DMS79 treated with DMSO at 0.1 percent for 48 hours (cell line): ENCODE measurements at regions not wholly inside any gene's neighbourhood (a gene's known extent, or its start where the extent isn't known, plus 50 kb on each side); places are given as distances from the start of the nearest gene placed in this dataset.

Experiments
- DNase-seq: peaks from one replicate; lab custom pipeline; 2025; lab: John Stamatoyannopoulos, UW

DNA sequence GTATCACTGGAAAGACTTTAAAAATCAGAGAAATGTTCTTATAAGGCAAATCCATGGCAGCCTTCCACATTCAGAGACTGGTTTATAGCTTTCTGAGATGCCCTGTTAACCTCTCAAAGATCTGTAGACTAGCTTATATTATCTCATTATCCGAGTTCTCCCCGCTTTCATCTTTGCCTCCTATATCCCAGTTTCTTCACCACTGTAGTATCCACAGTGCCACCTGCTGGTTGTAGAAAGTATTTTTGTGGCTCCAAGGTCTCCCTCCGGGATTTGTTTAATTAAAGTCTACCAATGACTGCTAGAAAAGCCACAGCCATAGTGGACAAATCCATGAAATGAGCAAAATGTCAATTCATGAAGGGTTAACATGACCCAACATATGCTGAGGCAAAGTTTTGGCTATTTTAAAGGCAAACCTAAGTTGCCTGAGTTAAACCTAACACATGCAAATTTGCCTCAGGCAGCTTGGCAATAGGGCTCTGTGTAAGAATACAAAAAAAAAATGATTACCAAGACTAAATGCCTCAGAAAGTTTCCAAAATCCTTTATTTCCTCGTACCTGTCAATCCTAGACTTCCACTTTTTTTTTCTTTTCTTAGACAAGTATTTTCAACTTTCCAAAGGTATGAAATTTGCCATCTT is 218.8 kb upstream of the BMP4 start:
- DNase-seq = peak; percentile 85

DNA sequence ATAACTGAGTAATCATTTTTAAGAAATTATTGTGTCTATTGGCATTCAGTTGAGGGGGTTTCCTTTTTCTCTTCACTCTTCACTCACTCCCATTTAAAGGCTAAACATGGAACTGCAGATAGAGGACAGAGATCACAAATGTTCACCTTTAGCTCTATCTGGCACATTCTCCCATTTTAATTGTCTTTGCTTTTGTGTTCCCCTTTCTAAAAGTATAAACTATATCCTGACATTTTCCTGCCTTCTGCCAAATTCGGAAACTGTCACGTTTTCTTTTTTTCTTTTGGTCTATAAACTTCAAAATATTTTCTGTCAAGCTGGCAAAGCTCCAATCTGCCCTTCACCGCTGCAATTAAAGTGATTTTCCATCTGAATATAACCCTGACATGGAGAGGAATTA is 219.8 kb upstream of the CDKN3 start:
- no peak for DNase-seq

DNA sequence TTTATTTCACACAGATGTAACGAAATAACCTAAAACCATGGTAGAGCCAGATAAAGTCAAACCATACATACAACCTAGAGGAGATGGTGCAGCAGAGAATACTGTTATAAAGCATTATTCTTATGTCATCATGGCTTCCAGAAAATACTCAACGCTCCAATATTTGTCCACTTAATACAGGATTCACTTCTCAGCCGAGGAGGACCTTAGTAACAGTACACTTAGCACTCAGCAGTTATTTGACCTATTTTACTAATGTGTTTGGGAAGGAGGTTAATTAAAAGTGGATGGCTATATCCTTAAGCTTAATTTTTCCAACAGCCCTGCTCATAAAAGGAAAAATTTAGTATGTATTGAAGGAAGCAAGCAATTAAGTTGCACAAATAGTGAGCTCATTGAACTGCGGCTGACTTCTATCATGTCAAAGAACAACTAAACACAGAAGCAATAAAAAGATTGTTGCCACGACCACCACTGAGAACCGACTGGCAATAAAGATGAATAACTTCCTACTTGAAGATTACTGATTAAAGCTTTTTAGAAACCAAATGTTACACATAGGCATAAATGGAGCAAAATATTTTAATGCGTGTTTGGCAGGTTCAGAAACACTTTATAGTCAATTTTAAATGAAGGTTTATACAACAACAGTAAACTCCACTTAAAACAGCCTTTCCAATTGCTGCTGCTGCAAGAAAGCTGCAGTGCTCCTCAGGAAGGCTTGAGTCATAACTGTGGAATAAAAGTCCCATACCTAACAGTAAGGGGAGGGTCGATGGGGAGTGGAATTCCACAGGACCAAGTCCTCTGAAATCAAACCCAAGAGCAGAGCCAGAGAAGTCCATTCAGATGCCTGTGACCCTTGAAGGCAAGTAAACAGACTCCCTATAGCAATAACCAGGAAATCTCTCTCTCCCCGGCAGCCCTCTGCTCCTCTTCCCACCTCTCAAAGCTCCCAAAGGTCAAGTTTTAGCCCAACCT is 218.9 kb upstream of the CDKN3 start:
- DNase-seq = peak; percentile 71

DNA sequence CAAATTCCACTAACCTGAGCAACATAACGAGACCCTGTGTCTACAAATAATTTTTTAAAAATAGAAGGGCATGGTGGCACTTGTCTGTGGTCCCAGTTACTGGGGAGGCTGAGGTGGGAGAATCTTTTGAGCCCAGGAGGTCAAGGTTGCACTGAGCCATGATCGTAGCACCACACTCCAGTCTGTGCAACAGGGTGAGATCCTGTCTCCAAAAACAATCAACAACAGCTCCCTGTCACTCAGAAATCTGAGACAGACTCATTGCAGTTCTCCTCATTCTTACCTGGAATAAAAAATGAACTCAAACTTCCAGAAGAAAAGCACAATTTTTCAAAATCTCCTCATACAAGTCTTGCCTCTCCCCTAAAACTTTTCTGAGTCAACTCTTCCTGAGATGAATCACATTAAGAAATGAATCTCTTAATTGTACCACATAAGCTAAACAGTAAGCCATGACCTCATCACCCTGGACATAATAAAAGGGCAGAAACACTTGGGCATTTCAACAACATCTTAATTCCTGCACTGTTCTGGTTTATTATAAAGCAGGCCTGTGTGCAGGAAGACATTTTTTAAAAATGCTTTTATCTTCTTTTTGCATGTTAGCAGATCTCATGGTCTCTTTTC is 214.3 kb upstream of the CDKN3 start:
- no peak for DNase-seq

DNA sequence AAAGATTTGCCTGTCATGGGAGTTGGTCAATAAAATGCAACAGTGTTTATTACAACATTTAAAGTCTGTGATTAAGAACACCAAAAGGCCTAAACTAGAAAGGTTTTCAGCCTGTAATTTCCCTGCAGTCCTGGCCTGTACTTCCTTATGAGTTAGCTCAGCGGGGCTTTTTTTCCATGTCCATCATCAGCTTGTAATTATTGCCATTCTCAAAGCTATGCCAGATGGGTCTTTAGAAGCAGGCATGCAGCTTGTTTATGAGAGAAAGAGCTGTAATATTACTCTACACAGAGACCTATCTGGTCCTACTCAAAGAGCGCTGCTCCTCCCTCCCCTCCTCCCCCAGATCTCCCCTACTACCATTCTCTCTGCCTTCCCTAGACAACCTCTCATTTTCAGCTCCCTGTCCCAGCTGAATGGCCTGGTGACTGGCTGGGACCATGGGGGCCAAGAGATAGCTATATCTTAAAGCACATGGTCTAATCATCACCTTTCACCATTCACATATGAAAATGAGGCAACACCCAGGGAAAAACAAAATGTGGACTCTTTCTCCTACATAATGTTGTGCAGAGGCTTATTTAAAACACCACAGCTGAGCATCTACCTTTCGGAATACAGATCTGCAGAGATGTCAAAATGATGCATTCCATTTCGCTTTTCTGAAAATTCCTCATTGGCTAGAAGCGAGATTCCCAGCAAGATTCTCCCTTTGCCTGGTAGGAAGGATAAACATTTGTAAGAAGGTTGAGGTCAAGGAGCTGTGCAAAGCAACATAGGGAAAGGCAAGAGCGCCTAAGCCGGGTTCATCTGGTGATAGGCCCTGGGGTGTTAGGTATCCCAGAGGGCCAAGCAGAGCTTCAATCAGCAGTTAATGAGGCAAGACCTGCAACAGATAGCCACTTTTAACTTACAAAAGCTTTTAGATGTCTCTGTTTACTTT is 209.7 kb upstream of the CDKN3 start:
- DNase-seq = no peak

DNA sequence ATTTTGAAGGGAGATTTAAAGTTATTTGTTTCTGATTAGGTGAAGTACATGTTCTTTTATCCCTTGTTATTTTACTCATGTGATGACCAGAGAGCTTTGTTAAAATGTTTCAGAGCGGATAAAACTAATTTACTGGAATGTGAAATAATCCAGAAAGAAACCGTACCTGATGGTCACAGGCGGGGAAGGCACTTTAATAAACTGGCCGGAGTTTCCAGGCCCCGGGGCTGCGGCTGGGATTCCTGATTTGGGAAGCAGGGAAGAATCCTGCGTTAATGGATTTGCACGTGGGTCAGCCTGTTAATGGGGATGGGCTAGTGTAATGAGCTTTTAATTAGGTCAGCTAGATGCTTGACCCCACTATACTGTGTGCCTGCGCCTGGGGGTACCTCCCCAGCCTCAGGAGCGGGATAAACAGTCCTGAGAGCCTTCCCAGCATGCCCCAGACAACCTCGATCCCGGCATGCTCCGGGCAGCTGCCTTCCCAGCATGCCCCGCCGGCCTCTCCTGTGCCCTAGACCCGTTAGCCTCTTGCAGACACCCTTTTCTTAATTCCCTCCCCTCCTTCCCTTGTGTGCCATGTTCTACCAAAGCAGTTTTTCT is 208.6 kb upstream of the CDKN3 start:
- no peak for DNase-seq

DNA sequence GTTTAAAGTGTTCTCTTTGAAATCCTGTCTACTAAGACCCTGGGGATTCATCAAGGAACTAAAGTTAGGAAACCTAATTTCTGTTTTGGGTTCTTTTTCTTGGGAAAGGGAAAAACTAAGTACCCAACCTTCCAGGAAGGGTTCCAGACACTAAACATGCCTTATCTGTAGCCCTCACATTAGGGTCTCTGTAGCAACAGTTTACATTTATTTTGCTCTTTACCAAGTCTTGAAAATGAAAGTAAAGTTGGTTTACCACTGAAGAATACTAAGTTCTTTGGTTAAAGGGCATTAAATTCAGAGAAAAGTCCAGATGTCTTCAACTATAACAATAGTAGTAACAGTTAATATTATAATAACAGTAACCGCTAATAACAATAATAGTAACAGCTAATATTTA is 207.5 kb upstream of the CDKN3 start:
- no peak for DNase-seq

DNA sequence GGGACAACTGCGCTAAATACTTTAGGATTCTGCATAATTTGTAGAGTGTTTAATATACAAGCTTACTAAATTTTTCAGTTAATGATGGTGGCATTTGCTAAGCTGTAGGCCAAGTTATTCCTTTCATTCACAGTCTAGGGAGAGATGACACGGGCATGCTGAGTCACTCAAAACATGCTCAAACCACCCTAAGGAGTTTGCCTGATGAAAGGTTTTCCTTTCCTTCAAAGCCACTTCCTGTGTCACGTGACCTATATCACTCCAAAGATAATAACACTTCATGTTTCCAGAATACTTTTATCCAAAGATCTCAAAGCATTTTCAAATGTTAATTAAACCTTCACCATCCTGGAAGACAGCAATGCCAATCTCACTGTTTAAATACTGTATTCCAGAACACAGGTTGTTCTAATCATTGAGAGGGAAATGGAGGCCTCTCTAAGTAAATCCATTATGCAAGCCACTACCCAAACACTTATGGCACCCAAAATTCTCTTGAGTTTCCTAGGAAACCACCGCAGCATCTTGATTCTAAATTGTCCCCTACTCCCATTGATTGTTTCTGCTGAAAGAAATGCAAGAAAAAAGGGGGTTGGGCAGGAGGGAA is 207.0 kb upstream of the CDKN3 start:
- DNase-seq = peak; percentile 89

DNA sequence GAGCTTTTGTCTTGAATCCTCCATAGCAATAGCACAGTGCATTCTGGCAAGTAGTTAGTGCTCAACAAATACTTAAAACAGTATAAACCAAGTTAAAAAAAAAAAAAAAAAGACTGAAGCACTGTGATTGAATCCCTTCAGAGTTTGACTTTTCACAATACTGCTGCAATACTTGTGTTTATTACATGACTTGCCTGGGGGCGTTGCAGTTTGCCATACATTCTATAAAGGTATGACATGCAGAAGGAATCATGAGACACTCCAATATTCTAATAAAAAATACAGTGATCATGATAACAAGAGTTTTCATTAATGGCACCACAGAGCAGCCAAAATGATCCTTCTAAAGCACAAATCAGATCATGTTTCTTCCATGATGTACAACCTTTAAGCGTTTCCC is 205.0 kb upstream of the CDKN3 start:
- DNase-seq = no peak

DNA sequence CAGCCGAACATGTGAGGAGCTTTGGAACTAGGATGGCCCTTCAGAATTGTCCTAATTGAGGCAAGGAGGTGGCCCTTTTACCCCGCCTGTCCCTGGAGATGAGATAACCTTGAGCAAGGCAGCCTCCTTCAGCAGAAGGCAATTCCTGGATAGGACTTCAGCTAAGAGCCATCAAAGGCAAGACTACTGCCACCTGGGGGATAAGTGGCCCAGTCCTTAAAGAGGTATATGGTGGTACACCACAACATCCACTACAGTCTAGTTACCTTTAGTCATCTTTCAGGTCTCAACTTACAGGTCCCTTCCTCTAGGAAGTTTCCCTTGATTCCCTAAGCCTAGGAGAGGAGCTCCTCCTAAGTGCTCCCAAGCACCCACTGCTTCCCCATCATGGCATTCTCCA is 204.2 kb upstream of the CDKN3 start:
- no peak for DNase-seq

DNA sequence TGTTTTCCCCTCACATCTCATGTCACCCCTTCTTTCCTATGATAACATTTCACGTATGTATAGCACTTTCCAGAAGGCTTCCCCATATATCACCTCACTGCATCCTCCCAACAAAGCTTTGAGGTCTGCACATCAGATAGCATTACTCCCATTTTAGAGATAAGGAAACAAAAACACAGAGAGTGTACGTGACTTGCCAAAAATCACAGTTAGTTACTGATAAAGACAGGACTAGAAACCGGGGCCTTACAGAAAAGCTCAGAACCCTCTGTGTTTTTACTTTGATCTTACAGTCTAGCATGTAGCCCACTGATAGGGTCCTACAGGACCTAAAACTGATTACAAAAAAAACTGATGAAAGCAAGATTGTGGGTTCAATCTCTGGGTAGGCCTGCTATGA is 202.9 kb upstream of the CDKN3 start:
- DNase-seq = no peak

DNA sequence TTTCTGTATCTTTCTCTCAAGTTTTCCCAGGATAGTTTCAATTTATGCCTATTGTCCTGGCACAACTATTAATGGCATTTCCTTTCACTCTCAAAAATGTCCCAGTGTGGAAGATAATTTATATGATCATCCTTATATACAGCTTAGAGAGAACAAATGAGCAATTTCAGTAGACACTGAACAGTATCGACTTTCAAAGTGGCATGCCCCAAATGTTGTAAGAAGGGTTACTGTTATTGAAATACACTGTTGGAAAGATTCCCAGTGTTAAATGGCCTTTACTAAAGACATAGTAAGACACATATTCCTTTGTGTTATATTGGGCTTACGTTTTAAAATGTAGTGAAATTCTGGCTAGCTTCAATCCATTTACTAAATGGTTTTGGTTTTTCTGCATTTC is 202.3 kb upstream of the CDKN3 start:
- no peak for DNase-seq

DNA sequence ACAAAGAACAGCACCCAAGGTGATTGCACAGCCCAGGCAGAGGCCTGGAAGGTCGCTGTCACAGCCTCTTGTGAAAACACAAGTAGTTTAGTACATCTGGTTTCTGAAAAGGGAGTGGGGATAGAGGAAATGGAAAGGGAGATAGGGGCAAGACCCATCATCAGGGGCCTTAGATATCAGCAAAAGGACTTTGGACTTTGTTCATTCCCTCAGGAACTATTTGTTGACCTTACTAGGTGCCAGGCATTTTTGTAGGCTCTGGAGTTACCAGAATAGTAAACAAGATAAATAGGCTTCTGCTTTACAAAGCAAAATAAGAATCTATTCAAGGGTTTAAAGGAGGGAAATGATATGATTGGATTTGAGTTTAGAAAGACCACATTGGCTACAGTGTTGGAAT is 199.4 kb upstream of the CDKN3 start:
- DNase-seq = no peak

DNA sequence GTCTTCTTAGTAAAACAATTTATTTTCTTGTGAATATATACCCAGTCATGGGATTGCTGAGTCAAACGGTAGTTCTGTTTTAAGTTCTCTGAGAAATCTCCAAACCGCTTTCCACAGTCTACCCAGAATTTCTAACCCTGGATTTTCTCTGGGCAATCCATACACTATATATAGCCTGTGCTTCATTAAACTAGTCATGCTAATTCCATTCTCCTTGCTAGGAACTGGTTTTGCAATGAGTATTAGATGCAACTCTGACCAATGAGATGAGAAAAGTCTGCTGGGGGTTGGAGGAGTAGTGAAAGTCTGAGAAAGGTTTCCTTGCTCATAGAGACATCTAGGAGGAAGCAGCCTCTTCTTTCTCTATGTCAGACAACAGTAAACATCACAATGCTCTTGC is 196.1 kb upstream of the CDKN3 start:
- DNase-seq = no peak

DNA sequence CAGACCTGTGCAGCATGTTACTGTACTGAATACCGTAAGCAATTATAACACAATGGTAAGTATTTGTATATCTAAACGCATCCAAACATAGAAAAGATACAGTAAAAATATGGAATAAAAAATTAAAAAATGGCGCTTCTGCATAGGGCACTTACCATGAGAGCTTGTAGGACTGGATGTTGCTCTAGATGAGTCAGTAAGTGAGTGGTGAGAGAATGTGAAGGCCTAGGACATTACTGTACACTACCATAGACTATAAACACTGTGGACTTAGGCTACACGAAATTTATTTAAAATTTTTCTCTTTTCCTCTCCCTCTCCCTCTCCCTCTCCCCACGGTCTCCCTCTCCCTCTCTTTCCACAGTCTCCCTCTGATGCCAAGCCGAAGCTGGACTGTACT is 194.5 kb upstream of the CDKN3 start:
- DNase-seq = no peak

DNA sequence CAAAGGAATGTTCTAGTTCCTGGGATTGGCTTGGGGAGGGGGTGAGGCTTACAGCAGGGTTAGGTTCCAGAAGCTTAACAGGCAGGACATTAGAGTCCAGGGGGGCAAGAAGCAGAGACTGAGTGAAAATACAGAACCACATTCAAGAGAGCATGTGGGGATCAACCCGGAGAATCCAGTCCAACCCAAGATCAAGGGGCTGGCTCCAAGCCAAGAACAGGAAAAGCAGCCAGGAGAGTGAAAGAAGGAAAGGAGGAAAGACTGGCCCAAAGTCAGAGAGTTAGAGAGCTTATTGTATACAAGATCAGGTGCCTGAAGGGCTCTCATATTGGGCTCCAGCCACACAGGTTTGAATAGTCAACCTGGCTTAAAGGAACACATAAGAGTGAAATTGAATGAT is 190.3 kb upstream of the CDKN3 start:
- DNase-seq = peak; percentile 34

DNA sequence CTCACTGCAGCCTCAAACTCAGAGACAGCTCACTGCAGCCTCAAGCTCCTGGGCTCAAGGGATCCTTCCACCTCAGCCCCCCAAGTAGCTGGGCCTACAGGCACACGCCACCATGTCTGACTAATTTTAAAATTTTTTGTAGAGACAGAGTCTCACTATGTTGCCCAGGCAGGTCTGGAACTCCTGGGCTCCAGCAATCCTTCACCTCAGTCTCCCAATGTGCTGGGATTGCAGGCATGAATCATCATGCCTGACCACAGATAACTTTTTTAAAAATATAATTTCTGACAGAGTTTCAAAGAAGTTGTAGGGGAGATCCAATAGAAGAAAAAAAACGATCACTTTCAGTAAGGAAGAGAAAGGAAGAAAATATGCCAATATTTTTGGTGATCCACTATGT is 189.7 kb upstream of the CDKN3 start:
- no peak for DNase-seq

DNA sequence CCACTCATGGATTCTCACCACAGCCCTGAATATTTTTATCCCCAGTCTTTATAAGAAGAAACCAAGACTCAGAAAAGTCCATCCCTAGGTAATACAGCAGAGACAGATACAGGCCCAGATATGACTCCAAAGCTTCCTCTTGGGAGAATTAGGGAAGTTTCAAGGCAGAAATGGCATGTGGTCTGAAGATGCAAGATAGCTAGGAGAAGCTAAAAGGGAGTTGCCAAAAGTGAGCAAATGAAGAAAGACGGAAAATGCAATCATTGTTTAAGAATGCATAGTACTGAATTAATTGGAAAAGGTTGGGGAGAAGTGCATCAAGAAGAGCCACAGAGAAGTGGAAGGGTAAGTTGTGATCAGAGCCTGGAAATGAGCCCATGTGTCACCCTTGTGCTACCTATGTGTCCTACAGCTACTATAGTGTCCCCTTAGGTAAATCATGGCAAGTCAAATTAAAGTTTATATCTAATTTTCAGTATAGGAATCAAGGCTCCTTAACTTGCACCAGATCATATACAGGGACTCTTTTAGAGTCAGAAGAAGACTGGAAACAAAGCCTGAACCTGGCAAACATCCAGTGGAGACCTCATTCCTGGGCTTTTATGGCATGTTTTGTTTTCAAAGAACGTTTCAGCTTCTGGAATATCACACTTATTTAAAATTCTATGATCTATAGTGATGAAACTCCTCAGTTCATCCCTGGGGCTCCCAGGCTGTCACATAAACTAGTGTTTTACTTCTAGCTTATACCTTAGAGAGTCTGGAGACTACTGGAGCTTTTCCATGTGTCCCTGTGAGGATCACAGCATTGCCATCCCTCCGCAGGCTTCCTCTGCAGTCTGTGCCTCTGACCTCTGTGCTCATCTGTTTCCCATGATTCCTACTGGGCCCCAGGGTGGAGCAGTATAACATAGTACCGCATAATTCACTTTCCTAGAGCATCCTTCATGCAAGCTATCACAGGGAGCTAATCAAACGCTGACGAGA is 189.0 kb upstream of the CDKN3 start:
- DNase-seq = no peak

DNA sequence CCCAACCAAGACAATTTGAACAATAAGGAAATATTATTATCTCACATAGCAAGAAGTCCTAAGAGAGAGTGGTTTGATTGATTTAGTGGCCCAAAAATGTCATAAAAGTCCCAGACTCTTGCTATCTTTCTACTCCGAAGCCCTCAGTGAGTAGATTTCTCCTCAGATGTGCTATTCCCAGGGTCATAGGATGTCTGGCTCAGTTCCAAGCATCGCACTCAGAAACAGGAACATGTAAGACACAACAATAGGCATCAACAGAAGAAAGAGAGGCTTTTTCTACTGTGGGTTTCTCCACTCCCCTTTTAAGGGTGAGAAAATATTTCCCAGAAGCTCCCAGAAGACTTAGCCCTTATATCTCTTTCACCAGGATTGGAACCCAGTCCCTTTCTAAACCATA is 188.1 kb upstream of the CDKN3 start:
- DNase-seq = no peak
